ACC112 (cell line): ENCODE measurements at regions not wholly inside any gene's neighbourhood (a gene's known extent, or its start where the extent isn't known, plus 50 kb on each side); places are given as distances from the start of the nearest gene placed in this dataset.

Experiments used
- H2AFZ ChIP-seq: fragments of 200-600 bp; sonication (generic); one replicate; pipeline ENCODE4 v1.6.0; 2017; ENCODE audit warnings: antibody characterized with exemption, low read length; ENCODE audit not compliant: unreplicated experiment
- H3K27ac ChIP-seq: fragments of 200-600 bp; sonication (generic); 2 replicates; pipeline ENCODE4 v1.5.1; 2014; ENCODE audit warnings: low read depth, mild to moderate bottlenecking, antibody characterized with exemption, low read length, moderate library complexity
- H3K27me3 ChIP-seq: fragments of 200-600 bp; sonication (generic); 2 replicates; pipeline ENCODE4 v1.6.1; 2014; ENCODE audit warnings: mild to moderate bottlenecking, antibody characterized with exemption, low read length, moderate library complexity, mixed read lengths; ENCODE audit not compliant: insufficient read depth
- H3K36me3 ChIP-seq: fragments of 200-600 bp; sonication (generic); 2 replicates; pipeline ENCODE4 v1.6.1; 2016; ENCODE audit warnings: mild to moderate bottlenecking, antibody characterized with exemption, low read length, moderate library complexity, mixed read lengths; ENCODE audit not compliant: insufficient read depth
- H3K4me1 ChIP-seq: fragments of 200-600 bp; sonication (generic); one replicate; pipeline ENCODE4 v1.6.1; 2016; ENCODE audit warnings: low read length, mixed read lengths; ENCODE audit not compliant: insufficient read depth, unreplicated experiment, control insufficient read depth
- H3K4me3 ChIP-seq: fragments of 200-600 bp; sonication (generic); 2 replicates; pipeline ENCODE4 v1.5.1; 2014; ENCODE audit warnings: mild to moderate bottlenecking, low read depth, low read length
- H3K79me2 ChIP-seq: fragments of 200-600 bp; sonication (generic); one replicate; pipeline ENCODE4 v1.6.0; 2016; ENCODE audit warnings: low read length; ENCODE audit not compliant: control insufficient read depth, unreplicated experiment, insufficient read depth

GRCh38 chr3:22284559-22284958, 533.5 kb upstream of the ZNF385D start:
- Histone ChIP-seq H3K27me3 (no peaks in the 10 kb centered on the region), H3K27ac (peak overlapping the region; percentile 34), H3K36me3 (no peaks in the 10 kb centered on the region), H3K4me1 (peaks cover 18% of the 10 kb centered on the region), H3K4me3 (0 out of 2 replicates have a peak overlapping the region, but pooled peaks have one; percentile 6), H2AFZ (no peak overlapping the region), H3K79me2 (no peaks in the 10 kb centered on the region)

GRCh38 chr3:22288756-22289155, 537.7 kb upstream of the ZNF385D start:
- Histone ChIP-seq H3K4me3 (no peak overlapping the region), H3K27ac (no peak overlapping the region), H3K79me2 (no peaks in the 10 kb centered on the region), H3K27me3 (no peaks in the 10 kb centered on the region), H3K36me3 (no peaks in the 10 kb centered on the region), H2AFZ (no peak overlapping the region), H3K4me1 (peaks cover 14% of the 10 kb centered on the region)

GRCh38 chr3:22292681-22293080, 541.7 kb upstream of the ZNF385D start:
- Histone ChIP-seq H3K79me2 (no peaks in the 10 kb centered on the region), H3K27me3 (no peaks in the 10 kb centered on the region), H3K4me1 (no peaks in the 10 kb centered on the region), H2AFZ (no peak overlapping the region), H3K36me3 (no peaks in the 10 kb centered on the region), H3K4me3 (no peak overlapping the region), H3K27ac (no peak overlapping the region)

- no peaks in the 10 kb centered on the region for H3K36me3 ChIP-seq
- H3K4me3 ChIP-seq, result no peak overlapping the region
- no peak overlapping the region for H3K27ac ChIP-seq
Observed at GRCh38 chr3:22296601-22297000, 545.6 kb upstream of the ZNF385D start.

GRCh38 chr3:22297436-22297835, 546.4 kb upstream of the ZNF385D start:
- no peaks in the 10 kb centered on the region for H3K27me3 ChIP-seq
- no peaks in the 10 kb centered on the region for H3K4me1 ChIP-seq
- H3K4me3 ChIP-seq, result no peak overlapping the region
- H3K27ac ChIP-seq, result no peak overlapping the region
- no peaks in the 10 kb centered on the region for H3K79me2 ChIP-seq
- no peaks in the 10 kb centered on the region for H3K36me3 ChIP-seq
- no peak overlapping the region for H2AFZ ChIP-seq

More at GRCh38 chr3:22296601-22297000, 545.6 kb upstream of the ZNF385D start:
- no peak overlapping the region for H2AFZ ChIP-seq
- H3K79me2 ChIP-seq, result no peaks in the 10 kb centered on the region
- no peaks in the 10 kb centered on the region for H3K27me3 ChIP-seq
- no peaks in the 10 kb centered on the region for H3K4me1 ChIP-seq

GRCh38 chr3:22306454-22306853, 555.4 kb upstream of the ZNF385D start:
- Histone ChIP-seq H3K79me2 (no peaks in the 10 kb centered on the region), H3K27ac (no peak overlapping the region), H3K27me3 (no peaks in the 10 kb centered on the region), H2AFZ (no peak overlapping the region), H3K4me1 (no peaks in the 10 kb centered on the region), H3K36me3 (no peaks in the 10 kb centered on the region), H3K4me3 (no peak overlapping the region)

GRCh38 chr3:22308871-22309270, 557.9 kb upstream of the ZNF385D start:
- Histone ChIP-seq H3K27ac (no peak overlapping the region), H3K4me1 (no peaks in the 10 kb centered on the region), H2AFZ (no peak overlapping the region), H3K79me2 (no peaks in the 10 kb centered on the region), H3K4me3 (no peak overlapping the region), H3K36me3 (no peaks in the 10 kb centered on the region), H3K27me3 (no peaks in the 10 kb centered on the region)

GRCh38 chr3:22315925-22316324, 564.9 kb upstream of the ZNF385D start:
- Histone ChIP-seq H3K27ac (no peak overlapping the region), H3K4me1 (peaks cover 23% of the 10 kb centered on the region), H3K27me3 (no peaks in the 10 kb centered on the region), H3K4me3 (no peak overlapping the region), H3K79me2 (no peaks in the 10 kb centered on the region), H3K36me3 (no peaks in the 10 kb centered on the region), H2AFZ (peak overlapping the region; percentile 41)

GRCh38 chr3:22318325-22318724, 567.3 kb upstream of the ZNF385D start:
- Histone ChIP-seq H3K4me1 (peaks cover 23% of the 10 kb centered on the region), H3K27ac (no peak overlapping the region), H3K36me3 (no peaks in the 10 kb centered on the region), H3K4me3 (no peak overlapping the region), H3K27me3 (no peaks in the 10 kb centered on the region), H2AFZ (peak overlapping the region; percentile 34), H3K79me2 (no peaks in the 10 kb centered on the region)

- Histone ChIP-seq H3K36me3 (no peaks in the 10 kb centered on the region), H3K4me1 (peaks cover 23% of the 10 kb centered on the region), H3K27ac (no peak overlapping the region), H3K27me3 (no peaks in the 10 kb centered on the region), H3K4me3 (no peak overlapping the region), H2AFZ (peak overlapping the region; percentile 48), H3K79me2 (no peaks in the 10 kb centered on the region)
Observed at GRCh38 chr3:22319446-22319845, 568.4 kb upstream of the ZNF385D start.

GRCh38 chr3:22322861-22323260, 571.9 kb upstream of the ZNF385D start:
- Histone ChIP-seq H3K27ac (no peak overlapping the region), H2AFZ (no peak overlapping the region), H3K27me3 (no peaks in the 10 kb centered on the region)

More at GRCh38 chr3:22322861-22323260, 571.9 kb upstream of the ZNF385D start:
- peaks cover 14% of the 10 kb centered on the region for H3K4me1 ChIP-seq
- no peak overlapping the region for H3K4me3 ChIP-seq
- no peaks in the 10 kb centered on the region for H3K79me2 ChIP-seq
- H3K36me3 ChIP-seq, result no peaks in the 10 kb centered on the region
